Endothelial cell of umbilical vein (primary cell): ENCODE measurements at regions not wholly inside any gene's neighbourhood (a gene's known extent, or its start where the extent isn't known, plus 50 kb on each side); places are given as distances from the start of the nearest gene placed in this dataset.

Experiments used
- EZH2 ChIP-seq: IDR thresholded peaks from 2 replicates; pipeline ENCODE4 v1.6.1; 2012; ENCODE audit warnings: borderline replicate concordance, low read depth, mild to moderate bottlenecking, moderate library complexity, low read length, inconsistent platforms; ENCODE audit not compliant: severe bottlenecking
- FOS ChIP-seq: IDR thresholded peaks from 2 replicates; pipeline ENCODE4 v1.6.1; 2011; ENCODE audit warnings: mild to moderate bottlenecking, low read length, moderate library complexity, borderline replicate concordance; ENCODE audit not compliant: insufficient read depth
- JUN ChIP-seq: IDR thresholded peaks from 2 replicates; pipeline ENCODE4 v1.6.1; 2011; ENCODE audit warnings: borderline replicate concordance, low read depth; ENCODE audit not compliant: insufficient read length, insufficient read depth
- MAX ChIP-seq: IDR thresholded peaks from 2 replicates; pipeline ENCODE4 v1.6.1; 2011; ENCODE audit not compliant: insufficient read depth, insufficient read length
- MYC ChIP-seq: IDR thresholded peaks from one replicate; pipeline ENCODE4 v1.6.1; 2011; ENCODE audit warnings: mild to moderate bottlenecking, low read depth, low read length
- POLR2A ChIP-seq: IDR thresholded peaks from 2 replicates; pipeline ENCODE4 v1.6.1; 2012; ENCODE audit warnings: low read depth, mild to moderate bottlenecking, control low read depth, low read length
- POLR2AphosphoS5 ChIP-seq: IDR thresholded peaks from 2 replicates; pipeline ENCODE4 v1.6.1; 2012; ENCODE audit warnings: low read depth, mild to moderate bottlenecking, control low read depth, low read length, moderate library complexity; ENCODE audit not compliant: insufficient read depth
- TF ChIP-seq, protein P1 (sequence below), 2 donors: IDR thresholded peaks; 1 replicate in 1 of 2; 2 replicates in 1 of 2; pipeline ENCODE4 v1.5.1; 2011; ENCODE audit warnings: low read length in 2 of 2, mild to moderate bottlenecking in 2 of 2, moderate library complexity in 2 of 2, control low read depth in 1 of 2, inconsistent platforms in 1 of 2, low read depth in 1 of 2; ENCODE audit not compliant: insufficient read depth in 1 of 2; ENCODE audit errors: extremely low read depth in 1 of 2

DNA sequence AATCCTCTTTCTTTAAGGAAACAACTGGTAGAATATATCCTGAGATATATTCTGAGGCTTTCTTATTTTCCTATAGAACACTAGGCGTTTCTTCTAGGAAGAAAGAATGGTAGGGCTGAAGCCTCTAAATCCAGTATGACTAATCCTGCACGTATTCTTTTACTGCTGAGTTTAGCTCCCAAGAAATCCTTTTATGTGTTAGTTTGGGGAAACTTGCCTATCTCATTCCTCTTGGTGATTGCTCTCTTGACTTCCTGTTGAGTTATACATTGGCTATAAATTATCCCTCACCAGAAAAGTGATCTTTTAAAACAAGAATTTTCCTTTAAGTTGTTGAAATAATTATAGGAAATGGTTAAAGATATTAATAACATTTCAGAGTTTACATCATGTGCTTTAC is 422.9 kb downstream of the TMEM161B start:
- TF ChIP-seq, protein P1, sequence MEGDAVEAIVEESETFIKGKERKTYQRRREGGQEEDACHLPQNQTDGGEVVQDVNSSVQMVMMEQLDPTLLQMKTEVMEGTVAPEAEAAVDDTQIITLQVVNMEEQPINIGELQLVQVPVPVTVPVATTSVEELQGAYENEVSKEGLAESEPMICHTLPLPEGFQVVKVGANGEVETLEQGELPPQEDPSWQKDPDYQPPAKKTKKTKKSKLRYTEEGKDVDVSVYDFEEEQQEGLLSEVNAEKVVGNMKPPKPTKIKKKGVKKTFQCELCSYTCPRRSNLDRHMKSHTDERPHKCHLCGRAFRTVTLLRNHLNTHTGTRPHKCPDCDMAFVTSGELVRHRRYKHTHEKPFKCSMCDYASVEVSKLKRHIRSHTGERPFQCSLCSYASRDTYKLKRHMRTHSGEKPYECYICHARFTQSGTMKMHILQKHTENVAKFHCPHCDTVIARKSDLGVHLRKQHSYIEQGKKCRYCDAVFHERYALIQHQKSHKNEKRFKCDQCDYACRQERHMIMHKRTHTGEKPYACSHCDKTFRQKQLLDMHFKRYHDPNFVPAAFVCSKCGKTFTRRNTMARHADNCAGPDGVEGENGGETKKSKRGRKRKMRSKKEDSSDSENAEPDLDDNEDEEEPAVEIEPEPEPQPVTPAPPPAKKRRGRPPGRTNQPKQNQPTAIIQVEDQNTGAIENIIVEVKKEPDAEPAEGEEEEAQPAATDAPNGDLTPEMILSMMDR (IDR thresholded peaks at IDR 0.05; ENCODE audit: extremely low read depth in 1 of 2, insufficient read depth in 1 of 2, low read depth in 1 of 2, low read length in 2 of 2) = no peak
- TF ChIP-seq POLR2AphosphoS5 = no peak
- TF ChIP-seq EZH2 = no peak
- no peak for TF ChIP-seq FOS
- TF ChIP-seq MAX = no peak
- TF ChIP-seq MYC = no peak
- no peak for TF ChIP-seq JUN
- TF ChIP-seq POLR2A = no peak
